ENCODE measurements at regions not wholly inside any gene's neighbourhood (a gene's known extent, or its start where the extent isn't known, plus 50 kb on each side); places are given as distances from the start of the nearest gene placed in this dataset.
"Not testable (repeated sequence)": the region's sequence is repeated elsewhere in the genome, so short reads cannot be mapped to it uniquely, and the experiment has no call there.

DNA sequence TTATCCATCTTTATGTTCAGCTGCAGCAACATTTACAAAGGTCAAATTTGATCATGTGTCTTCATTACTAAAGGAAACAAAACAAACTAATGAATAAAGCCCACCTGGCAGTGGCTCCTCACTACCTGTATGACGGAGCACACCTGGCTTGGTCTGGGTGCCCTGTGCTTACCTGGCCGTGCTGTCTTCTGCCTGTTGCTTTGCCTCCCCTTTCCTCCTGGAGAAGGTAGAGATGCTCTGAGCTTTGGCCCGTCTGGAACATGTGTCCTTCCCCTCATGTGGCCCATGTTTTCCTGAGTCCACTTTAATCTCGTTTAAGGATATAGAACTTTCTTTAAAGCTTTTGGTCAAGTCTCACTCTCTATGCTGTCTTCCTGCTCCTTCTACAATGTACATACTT lies 1388.8 kb upstream of the DEFB115 start:
- H3K9me3 ChIP-seq (ENCODE audit: control insufficient read depth, low read length); H3K4me3 ChIP-seq (ENCODE audit: insufficient read depth, low read depth, low read length, poor library complexity, severe bottlenecking); H3K4me1 ChIP-seq (ENCODE audit: control insufficient read depth, insufficient read depth, low read length, poor library complexity, severe bottlenecking); H3K27ac ChIP-seq (ENCODE audit: insufficient read depth, low read length, poor library complexity, severe bottlenecking); H3K27me3 ChIP-seq (replicated peaks; ENCODE audit: control insufficient read depth, insufficient read depth, low read length, poor library complexity, severe bottlenecking); DNase-seq; H3K36me3 ChIP-seq (ENCODE audit: control insufficient read depth, insufficient read depth, low read length): not testable (repeated sequence)

DNA sequence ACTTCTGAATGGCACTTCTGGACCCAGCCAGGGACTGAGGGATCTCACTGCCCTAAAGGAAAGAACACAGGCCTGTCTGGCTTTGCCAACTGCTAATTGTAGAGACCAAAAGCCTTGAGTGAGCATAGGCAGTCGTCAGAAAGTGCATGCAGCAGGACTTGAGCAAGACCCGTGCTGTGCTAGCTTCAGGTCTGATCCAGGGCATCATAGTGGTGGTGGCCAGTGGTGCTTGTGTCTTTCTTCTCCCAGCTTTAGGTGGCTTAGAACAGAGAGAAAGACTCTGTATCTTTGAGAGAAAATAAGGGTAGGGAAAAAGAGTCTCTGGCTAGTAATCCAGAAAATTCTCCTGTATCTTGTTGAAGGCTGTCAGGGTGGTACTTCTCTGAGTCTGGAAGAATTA lies 1385.6 kb upstream of the DEFB115 start:
- not testable (repeated sequence) for DNase-seq; H3K9me3 ChIP-seq (ENCODE audit: control insufficient read depth, low read length); H3K27ac ChIP-seq (ENCODE audit: insufficient read depth, low read length, poor library complexity, severe bottlenecking); H3K27me3 ChIP-seq (replicated peaks; ENCODE audit: control insufficient read depth, insufficient read depth, low read length, poor library complexity, severe bottlenecking); H3K4me3 ChIP-seq (ENCODE audit: insufficient read depth, low read depth, low read length, poor library complexity, severe bottlenecking); H3K36me3 ChIP-seq (ENCODE audit: control insufficient read depth, insufficient read depth, low read length); H3K4me1 ChIP-seq (ENCODE audit: control insufficient read depth, insufficient read depth, low read length, poor library complexity, severe bottlenecking)

DNA sequence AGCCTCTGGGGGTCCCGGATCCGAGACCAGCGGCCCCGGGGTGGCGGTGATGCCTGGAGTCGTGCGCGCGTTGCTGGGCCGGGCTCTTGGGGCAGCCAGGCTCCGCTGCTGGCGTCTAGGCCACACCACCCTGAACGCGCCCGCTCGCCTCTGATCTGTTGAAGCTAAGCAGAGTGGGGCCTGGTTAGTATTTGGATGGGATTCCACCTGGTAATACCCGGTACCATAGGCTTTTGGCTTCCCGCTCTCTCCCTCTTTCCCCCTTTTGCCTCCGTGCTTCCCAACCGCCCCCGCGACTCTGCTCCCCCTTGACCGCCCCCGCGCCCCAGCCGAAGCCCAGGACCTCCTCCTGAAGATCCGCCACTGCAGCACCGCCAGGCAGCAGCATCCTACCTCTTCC lies 1383.5 kb upstream of the DEFB115 start:
- DNase-seq: peak in 1 of 3 donors; percentile 29
- Histone ChIP-seq H3K36me3 (ENCODE audit: control insufficient read depth, insufficient read depth, low read length) (no peaks in the 10 kb centered on the region), H3K27ac (ENCODE audit: insufficient read depth, low read length, poor library complexity, severe bottlenecking) (no peak overlapping the region), H3K27me3 (replicated peaks; ENCODE audit: control insufficient read depth, insufficient read depth, low read length, poor library complexity, severe bottlenecking) (no peaks in the 10 kb centered on the region), H3K4me1 (ENCODE audit: control insufficient read depth, insufficient read depth, low read length, poor library complexity, severe bottlenecking) (no peaks in the 10 kb centered on the region), H3K4me3 (ENCODE audit: insufficient read depth, low read depth, low read length, poor library complexity, severe bottlenecking) (no peak overlapping the region), H3K9me3 (ENCODE audit: control insufficient read depth, low read length) (no peaks in the 10 kb centered on the region)

DNA sequence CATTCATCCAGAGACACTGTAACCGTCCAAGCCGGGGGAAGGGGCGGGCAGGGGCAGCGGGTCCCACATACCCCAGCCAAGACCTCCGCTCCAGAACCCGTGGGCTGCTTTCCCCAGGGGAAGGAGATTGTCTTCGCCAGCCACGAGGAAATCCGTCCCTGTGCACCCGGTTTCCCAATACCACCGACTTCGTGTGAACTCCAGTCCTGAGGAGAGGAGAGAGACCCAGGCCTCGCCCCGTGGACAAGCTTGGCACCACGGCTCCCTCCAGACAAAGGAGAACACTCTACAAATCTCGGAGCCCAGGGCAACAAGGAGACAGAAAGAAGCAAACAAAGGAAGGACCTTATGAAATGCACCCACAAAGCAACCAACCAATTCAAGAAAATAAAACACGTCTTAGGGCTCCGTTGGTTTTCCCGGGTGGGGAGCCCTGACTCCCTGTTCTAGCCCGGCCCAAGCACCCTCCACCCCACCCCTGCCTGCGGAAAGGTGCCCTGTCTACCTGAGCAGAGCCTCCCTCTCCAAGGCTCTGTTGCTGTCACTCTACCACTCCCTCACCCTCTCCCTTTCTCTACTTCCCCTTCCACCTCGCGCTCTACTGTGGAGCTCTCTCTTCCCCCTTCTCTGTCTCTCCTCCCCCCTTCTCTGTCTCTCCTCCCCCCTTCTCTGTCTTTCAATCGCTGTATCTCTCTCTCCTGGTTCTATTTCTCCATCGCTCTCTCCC lies 1382.8 kb upstream of the DEFB115 start:
- Histone ChIP-seq H3K9me3 (ENCODE audit: control insufficient read depth, low read length) (no peaks in the 10 kb centered on the region), H3K36me3 (ENCODE audit: control insufficient read depth, insufficient read depth, low read length) (no peaks in the 10 kb centered on the region), H3K27me3 (replicated peaks; ENCODE audit: control insufficient read depth, insufficient read depth, low read length, poor library complexity, severe bottlenecking) (no peaks in the 10 kb centered on the region), H3K27ac (ENCODE audit: insufficient read depth, low read length, poor library complexity, severe bottlenecking) (no peak overlapping the region), H3K4me3 (ENCODE audit: insufficient read depth, low read depth, low read length, poor library complexity, severe bottlenecking) (no peak overlapping the region), H3K4me1 (ENCODE audit: control insufficient read depth, insufficient read depth, low read length, poor library complexity, severe bottlenecking) (no peaks in the 10 kb centered on the region)
- no peak for DNase-seq

DNA sequence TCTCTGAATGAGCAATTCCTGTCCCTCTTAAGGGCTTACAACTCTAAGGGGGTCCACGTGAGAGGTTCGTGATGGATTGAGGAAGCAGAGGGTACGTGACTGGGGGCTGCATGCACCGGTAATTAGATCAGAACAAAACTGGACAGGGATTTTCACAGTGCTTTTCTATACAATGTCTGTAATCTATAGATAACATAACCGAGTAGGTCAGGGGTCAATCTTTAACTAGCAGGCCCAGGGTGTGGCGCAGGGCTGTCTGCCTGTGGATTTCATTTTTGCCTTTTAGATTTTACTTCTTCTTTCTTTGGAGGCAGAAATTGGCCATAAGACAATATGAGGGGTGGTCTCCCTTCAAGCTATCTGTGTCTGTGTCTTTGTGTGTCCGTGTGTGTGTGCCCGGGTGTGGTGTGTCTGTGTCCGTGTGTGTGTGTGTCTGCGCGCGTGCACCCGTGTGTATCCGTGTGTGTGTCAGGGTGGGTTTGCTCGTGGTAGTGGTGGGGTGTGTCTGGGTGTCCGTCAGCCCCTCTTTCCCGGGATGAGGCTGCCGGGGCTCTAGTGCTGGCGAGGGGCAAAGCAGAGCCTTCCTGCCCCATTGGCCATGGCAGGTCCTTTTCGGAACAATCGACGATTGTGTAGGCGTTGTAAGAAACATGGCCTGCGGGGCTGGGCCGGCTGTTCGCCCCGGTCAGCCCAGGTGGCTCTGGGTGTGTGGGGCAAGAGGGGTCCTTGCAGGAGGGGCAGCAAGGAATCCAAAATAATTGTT lies 1382.0 kb upstream of the DEFB115 start:
- not testable (repeated sequence) for H3K4me3 ChIP-seq (ENCODE audit: insufficient read depth, low read depth, low read length, poor library complexity, severe bottlenecking); DNase-seq; H3K9me3 ChIP-seq (ENCODE audit: control insufficient read depth, low read length); H3K4me1 ChIP-seq (ENCODE audit: control insufficient read depth, insufficient read depth, low read length, poor library complexity, severe bottlenecking); H3K27me3 ChIP-seq (replicated peaks; ENCODE audit: control insufficient read depth, insufficient read depth, low read length, poor library complexity, severe bottlenecking); H3K36me3 ChIP-seq (ENCODE audit: control insufficient read depth, insufficient read depth, low read length); H3K27ac ChIP-seq (ENCODE audit: insufficient read depth, low read length, poor library complexity, severe bottlenecking)

DNA sequence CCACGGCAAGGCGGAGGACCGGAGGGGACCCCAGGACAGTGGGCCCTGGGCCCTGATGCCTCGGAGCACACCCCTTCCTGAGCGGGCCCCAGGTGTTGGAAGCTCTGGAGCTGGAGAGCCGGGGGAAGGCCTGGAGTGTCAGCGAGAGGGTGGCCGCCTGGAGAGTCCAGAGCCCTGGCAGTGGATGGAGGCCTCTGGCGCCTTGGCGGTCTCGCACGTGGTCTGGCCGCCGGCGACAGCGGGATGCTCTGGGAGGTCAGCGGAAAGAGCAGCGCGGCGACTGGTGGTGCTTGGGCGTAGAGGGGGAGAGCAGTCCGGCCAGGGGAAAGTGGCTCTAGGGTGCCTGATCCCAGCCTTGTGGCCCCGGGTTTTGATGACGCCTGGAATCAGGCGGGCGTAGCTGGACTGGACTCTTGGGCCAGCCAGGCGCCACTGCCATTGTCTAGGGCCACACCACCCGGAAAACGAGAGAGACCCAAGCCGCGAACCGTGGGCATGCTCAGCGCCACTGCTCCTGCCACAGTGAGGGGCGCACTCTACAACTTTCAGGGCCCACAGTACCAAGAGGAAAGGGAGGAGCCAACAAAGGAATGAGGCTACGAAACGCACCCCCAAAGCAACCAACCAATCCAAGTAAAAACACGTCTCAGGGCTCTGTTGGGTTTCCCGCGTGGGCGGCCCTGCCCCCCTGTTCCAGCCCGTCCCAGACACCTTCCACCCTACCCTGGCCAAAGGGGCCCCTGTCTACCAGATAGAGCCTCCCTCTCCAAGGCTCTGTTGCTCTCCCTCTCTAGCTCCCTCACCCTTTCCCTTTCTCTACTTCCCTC lies 1381.2 kb upstream of the DEFB115 start:
- H3K27me3 ChIP-seq (replicated peaks; ENCODE audit: control insufficient read depth, insufficient read depth, low read length, poor library complexity, severe bottlenecking); H3K9me3 ChIP-seq (ENCODE audit: control insufficient read depth, low read length); H3K4me3 ChIP-seq (ENCODE audit: insufficient read depth, low read depth, low read length, poor library complexity, severe bottlenecking); H3K27ac ChIP-seq (ENCODE audit: insufficient read depth, low read length, poor library complexity, severe bottlenecking); DNase-seq; H3K4me1 ChIP-seq (ENCODE audit: control insufficient read depth, insufficient read depth, low read length, poor library complexity, severe bottlenecking); H3K36me3 ChIP-seq (ENCODE audit: control insufficient read depth, insufficient read depth, low read length): not testable (repeated sequence)

DNA sequence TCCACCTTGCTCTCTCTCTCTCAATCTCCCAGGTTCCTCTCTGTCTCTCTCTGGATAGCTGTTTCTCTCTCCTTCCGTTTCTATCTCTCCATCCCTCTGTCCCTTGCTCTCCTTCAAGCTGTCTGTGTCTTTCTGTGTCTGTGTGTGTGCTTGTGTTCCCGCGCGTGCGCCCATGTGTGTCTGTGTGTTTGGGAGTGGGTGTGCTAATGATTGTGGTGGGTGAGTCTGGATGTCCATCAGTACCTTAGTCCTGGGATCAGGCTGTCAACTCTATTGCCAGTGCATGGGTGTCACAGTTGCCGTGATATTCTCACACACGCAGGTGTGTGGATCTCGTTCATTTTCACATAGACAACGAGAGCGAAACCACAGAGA lies 1380.6 kb upstream of the DEFB115 start:
- DNase-seq: no peak
- H3K9me3 ChIP-seq (ENCODE audit: control insufficient read depth, low read length): no peaks in the 10 kb centered on the region
- no peaks in the 10 kb centered on the region for H3K27me3 ChIP-seq (replicated peaks; ENCODE audit: control insufficient read depth, insufficient read depth, low read length, poor library complexity, severe bottlenecking)
- H3K4me3 ChIP-seq (ENCODE audit: insufficient read depth, low read depth, low read length, poor library complexity, severe bottlenecking): no peak overlapping the region
- H3K4me1 ChIP-seq (ENCODE audit: control insufficient read depth, insufficient read depth, low read length, poor library complexity, severe bottlenecking): no peaks in the 10 kb centered on the region
- H3K36me3 ChIP-seq (ENCODE audit: control insufficient read depth, insufficient read depth, low read length): no peaks in the 10 kb centered on the region
- no peak overlapping the region for H3K27ac ChIP-seq (ENCODE audit: insufficient read depth, low read length, poor library complexity, severe bottlenecking)

DNA sequence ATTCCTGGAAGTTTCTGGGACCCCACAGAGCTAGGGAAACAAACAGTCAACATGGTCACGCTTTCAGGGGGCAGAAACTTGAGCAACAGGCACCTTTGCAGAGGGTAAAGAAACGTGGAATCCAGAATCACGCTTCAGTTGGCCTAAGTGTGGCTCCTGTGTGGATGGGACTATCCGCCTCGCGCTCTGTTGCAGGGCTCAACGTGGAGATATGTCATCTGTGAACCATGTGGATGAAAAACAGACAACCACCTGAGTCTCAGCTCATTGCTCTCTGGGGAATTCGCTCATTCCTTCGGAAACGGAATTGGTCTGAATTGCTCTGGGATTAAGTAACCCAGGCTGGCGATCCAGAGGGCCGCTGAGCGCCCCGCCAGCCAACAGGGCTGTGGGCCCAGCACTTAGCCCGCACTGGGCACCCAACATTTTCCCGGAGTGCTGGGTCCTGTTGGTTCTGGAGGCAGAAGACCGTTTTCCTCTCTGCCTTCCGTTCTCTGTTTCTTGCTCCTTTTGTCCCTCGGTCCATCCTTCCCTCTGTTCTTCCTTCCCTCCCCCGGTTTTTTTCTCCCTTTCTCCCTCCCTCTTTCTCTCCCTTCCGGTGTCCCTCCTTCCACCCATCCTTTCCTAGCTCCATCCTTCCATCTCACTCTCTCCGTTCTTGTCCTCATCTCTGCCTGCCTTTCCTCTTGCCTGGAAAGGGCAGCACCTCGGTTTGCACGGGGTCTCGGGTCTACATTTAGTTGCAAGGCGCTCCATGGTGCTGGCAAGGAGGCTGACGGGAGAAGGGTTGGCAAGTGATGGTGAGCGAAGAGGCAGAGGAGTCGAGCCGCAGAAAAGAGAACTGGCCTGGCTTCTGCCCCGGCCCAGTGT lies 1379.8 kb upstream of the DEFB115 start:
- DNase-seq; H3K4me3 ChIP-seq (ENCODE audit: insufficient read depth, low read depth, low read length, poor library complexity, severe bottlenecking); H3K27ac ChIP-seq (ENCODE audit: insufficient read depth, low read length, poor library complexity, severe bottlenecking); H3K36me3 ChIP-seq (ENCODE audit: control insufficient read depth, insufficient read depth, low read length); H3K9me3 ChIP-seq (ENCODE audit: control insufficient read depth, low read length); H3K27me3 ChIP-seq (replicated peaks; ENCODE audit: control insufficient read depth, insufficient read depth, low read length, poor library complexity, severe bottlenecking); H3K4me1 ChIP-seq (ENCODE audit: control insufficient read depth, insufficient read depth, low read length, poor library complexity, severe bottlenecking): not testable (repeated sequence)

DNA sequence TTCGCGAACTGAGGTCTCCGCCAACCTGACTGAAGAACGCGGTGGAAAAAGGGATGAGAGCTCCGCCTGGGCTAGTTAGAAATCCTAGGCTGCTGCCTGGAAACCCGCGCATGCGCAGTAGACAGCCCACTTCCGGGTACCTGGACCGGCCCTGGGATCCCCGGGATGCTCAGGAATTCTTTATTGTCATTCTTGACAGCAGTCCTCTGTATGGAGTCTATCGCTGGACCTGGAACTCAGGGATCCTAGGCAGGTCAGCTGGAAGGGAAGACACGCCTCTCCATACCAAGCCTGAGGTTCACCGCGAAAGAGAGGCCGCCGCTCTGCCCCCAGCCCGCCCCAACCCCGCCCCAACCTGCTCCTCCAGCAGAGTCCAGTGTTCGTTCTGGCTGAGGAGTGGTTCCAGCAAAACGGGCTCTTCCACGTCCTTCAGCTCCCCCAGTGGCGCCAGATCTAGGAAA lies 1379.2 kb upstream of the DEFB115 start:
- Histone ChIP-seq H3K9me3 (ENCODE audit: control insufficient read depth, low read length) (no peaks in the 10 kb centered on the region), H3K4me3 (ENCODE audit: insufficient read depth, low read depth, low read length, poor library complexity, severe bottlenecking) (no peak overlapping the region), H3K4me1 (ENCODE audit: control insufficient read depth, insufficient read depth, low read length, poor library complexity, severe bottlenecking) (no peaks in the 10 kb centered on the region), H3K27ac (ENCODE audit: insufficient read depth, low read length, poor library complexity, severe bottlenecking) (no peak overlapping the region), H3K27me3 (replicated peaks; ENCODE audit: control insufficient read depth, insufficient read depth, low read length, poor library complexity, severe bottlenecking) (no peaks in the 10 kb centered on the region), H3K36me3 (ENCODE audit: control insufficient read depth, insufficient read depth, low read length) (no peaks in the 10 kb centered on the region)
- DNase-seq: no peak
